ENCODE measurements at regions not wholly inside any gene's neighbourhood (a gene's known extent, or its start where the extent isn't known, plus 50 kb on each side); places are given as distances from the start of the nearest gene placed in this dataset.

DNA sequence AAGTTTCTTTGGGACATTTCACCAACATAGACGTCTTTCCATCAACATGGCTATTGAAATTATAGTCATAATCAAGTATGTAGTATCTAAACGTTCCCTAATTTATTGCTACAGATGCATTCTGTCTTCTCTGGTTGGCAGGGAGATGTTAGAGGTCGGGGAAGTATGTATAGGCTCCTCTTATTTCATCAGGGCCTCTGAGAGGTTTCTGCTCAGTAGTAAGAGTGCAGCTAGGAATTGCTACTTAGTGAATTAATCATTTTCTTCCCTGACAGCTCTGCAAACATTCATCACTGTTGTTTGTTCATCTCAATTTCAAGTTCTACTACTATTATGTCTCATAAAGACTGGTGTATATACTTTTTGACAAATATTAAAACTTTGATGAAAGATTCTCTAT, 309.7 kb upstream of the NR2F2 start:
- ATAC-seq (no peak), DNase-seq (no peak)
- intact Hi-C loops (cut with micrococcal nuclease), result no loop called here

DNA sequence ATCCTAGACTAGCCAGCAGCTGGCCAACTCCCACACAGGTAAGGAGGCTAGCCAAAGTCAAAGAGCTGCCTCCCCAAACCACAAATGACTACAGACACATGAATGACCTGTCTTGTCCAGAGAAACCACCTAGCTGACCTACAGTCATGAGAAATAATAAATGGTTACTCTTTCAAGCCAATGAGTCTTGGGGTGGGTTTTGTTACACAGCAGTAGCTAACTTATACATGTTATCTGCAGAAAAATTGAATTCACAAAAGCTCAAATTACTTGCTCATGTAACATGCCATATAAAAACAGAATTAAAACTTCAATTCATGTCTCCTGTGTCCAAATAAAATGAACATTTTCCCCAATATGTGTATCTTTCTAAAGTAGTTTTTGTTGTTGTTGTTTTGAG, 307.4 kb upstream of the NR2F2 start:
- ATAC-seq, result no peak
- intact Hi-C loops (cut with micrococcal nuclease), result no loop called here
- no peak for DNase-seq

DNA sequence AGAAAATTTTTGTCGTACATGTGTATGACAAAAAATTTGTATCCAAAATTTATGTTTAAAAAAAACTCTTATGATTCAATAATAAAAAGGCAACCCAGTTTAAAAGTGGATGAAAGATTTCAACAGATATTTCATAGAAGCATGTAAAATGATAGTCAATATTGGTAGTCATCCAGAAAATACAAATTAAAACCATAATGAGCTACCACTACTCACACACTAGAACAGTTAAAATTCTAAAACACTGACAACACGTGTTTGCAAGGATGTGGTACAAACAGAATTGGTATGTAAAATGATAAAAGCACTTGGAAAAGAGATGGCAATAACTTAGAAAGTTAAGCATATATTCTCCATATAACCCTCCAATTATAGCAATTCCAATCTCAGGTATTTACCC, 303.0 kb upstream of the NR2F2 start:
- ATAC-seq, result no peak
- no peak for DNase-seq
- intact Hi-C loops (cut with micrococcal nuclease), result no loop called here

DNA sequence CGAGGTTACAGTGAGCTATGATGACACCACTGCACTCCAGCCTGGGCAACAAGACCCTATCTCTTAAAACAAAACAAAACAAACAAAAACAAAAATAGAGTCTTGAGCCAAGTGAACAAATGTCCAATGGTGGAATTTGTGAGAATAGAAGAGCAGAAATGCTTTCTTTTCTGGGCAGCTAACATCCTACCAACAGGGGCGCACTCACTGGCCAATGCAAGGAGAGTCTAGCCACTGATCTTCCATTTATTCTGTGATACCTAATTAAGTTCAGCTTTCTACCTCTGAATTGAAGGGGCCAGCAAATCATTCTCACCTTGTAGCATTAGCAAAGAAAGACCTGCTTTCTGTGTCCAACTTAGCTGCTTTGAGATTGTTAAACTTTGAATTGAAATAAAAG, 301.9 kb upstream of the NR2F2 start:
- no peak for ATAC-seq
- DNase-seq, result no peak
- intact Hi-C loops (cut with micrococcal nuclease), result no loop called here

DNA sequence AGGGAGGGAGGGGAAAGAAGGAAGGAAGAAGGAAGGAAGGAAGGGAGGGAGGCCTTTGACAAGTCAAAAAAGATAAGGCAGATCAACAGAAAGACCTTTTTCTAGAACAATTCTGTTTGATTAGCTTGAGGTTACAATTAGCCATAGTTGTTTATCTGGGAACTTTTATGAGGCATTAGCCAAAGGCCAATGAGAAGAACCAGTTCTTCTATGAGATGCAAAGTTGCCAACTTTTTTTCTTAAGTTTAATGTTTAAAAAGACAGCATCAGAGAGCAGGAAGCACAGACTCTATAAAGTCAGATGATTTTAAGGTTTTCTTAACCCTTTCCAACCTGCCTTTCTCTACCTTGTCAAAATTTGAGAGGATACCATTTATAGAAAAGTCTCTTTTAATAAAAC, 301.3 kb upstream of the NR2F2 start:
- intact Hi-C loops (cut with micrococcal nuclease), result no loop called here
- DNase-seq, result no peak

DNA sequence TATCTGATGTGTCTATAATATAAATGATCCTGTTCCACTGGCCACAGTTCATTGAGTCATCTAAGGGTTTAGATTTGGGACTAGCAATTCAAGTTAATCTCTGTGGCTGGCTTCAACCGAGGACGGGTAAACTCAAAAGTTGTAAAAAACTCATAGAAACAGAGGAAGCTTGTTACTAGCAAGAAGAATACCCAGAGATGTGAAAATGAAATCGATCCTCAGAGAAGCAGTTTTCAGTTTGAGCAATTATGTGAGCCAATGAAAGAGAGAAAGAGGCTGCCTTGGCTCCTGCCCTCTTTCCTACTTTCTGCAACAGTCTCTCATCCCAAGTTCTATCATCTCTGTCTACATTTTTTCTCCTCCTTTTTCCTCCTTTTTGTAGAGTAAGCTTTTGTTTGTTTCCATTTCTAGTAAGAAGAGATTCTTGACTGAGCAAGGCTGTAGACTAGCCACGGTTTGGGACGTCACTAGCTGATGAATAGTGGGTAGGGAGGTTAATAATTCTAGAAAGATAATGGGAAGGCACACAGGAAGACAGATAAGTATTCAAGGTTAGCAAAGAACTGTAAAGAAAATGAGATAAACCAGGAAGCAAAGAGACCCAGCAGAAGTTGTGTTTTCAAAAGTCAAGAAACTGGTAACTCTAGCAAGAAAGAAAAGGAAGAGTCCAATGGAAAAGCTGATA, 298.9 kb upstream of the NR2F2 start:
- no peak for ATAC-seq
- DNase-seq, result no peak
- intact Hi-C loops (cut with micrococcal nuclease), result no loop called here

More for the DNA sequence above, 301.3 kb upstream of the NR2F2 start:
- ATAC-seq, result no peak

DNA sequence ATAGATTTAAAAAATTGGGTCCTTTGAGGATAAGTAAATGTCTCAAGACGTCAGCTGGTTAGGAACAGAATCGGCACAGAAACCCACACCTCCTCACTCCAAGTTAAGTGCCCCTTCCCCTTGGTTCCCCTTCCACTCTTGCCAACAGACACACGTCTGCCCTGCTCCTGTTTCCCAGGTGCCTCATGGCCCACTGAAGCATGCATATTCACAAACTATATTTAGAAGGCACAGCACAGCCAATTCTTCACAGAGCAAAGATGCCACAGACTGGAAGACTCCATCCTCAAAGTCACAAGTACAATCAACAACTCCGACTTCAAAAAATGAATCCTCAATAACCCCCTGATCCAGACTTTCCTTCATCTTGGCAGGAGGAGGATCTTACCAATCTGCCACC, 295.4 kb upstream of the NR2F2 start:
- ATAC-seq, result peak; percentile 89
- intact Hi-C loops (cut with micrococcal nuclease), result no loop called here

DNA sequence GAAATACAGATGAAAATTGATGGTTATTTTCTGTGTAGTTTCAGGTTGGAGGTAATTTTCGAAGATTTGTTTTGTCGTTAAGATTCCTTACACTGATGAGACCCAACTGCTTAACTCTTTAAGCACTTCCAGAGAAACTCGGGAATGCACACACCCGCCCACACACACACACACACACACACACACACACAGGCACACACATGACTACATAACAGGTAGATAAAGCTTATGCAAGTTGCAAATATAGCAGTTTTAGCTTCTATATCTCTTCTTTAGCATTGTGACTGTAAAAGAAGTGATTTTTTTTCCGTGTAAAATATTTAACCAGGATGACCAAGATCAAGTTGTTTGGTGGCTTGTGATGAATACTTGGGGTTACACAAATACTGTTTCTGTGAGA, 294.9 kb upstream of the NR2F2 start:
- intact Hi-C loops (cut with micrococcal nuclease), result no loop called here
- ATAC-seq (no peak), DNase-seq (no peak)

More for the DNA sequence above, 295.4 kb upstream of the NR2F2 start:
- no peak for DNase-seq

DNA sequence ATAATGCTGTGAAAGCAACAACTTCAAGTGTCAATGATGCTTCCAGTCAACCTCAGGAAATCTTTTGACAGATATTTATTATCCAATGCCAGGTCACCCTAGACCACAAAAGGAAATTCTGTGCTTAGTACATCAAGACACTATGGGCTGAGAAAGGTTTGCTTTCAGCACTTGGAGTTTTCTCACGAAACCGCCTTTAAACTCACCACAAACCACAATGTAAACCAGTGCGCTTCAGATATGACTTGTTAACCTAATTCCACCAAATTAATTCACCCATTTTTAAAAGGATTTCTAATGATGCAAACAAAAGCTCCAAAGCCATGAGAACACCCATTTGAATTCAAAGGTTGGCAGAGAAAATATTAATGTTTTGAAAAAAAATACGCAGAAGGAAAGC, 292.9 kb upstream of the NR2F2 start:
- no peak for DNase-seq
- no peak for ATAC-seq
- intact Hi-C loops (cut with micrococcal nuclease), result no loop called here

DNA sequence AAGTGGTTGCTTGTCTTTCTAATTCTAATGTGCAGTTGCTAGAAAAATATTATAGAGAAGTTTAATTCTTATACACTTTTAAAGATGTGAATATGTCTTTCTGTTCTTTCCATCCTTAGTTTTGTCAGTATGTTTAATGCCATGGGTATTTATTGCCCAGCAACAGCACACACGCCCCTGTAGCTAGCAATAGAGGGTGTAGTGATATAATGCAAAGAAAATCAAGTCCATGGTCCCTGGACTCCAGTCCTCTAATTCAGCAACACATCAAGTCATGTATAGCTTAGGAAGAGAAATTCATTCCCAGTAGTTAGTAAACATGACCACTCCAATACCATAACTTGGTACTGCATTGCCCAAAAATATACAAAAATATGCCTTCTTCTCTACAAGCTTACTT, 292.4 kb upstream of the NR2F2 start:
- no peak for DNase-seq
- ATAC-seq, result no peak
- intact Hi-C loops (cut with micrococcal nuclease), result no loop called here

DNA sequence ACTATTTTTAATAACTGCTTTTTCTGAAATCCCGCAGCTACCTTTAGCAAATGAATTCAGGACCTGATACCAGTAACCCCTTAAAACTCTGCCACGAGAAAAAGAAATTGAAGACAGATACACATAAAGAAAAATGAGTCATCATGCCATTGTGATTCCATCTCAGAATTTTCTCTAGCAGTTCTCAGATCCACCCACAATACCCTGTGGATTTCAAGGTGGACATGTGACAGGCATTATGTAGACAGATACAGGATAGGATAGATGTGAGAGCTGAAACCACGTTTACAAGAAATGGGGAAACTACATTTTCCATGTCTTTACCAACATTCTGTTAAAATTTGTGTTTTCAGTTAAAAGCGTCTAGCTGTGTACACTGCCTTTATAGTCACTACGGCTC, 291.9 kb upstream of the NR2F2 start:
- DNase-seq, result no peak
- intact Hi-C loops (cut with micrococcal nuclease), result no loop called here
- no peak for ATAC-seq

DNA sequence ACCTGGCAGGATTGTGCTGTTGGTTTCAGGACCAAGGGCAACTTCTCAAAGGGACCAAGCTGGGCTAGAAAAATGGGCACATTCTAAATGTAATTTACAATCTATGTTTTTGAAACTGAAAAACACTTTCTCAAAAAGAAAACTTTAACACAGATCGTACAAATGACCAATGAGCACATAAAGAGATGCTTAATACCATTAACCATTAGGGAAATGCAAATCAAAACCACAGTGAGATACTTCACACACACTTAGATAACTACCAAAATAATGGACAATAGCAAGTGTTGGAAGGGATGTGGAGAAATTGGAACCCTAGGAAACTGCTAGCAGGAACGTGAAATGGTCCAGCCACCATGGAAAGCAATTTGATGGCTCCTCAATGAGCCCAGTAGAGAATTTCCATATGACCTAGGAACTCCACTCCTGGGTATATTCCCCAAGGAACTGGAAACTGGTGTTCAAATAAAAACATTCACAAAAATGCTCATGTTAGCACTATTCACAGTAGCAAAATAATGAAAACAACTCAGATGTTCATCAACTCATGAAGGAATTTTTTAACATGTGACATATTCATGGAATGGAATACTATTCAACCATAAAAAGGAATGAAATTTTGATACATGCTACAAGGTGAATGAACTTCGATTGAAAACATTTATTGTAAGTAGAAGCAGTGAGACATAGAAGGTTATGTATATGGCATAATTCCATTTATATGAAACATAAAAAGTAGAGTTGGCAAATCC, 288.3 kb upstream of the NR2F2 start:
- no peak for ATAC-seq
- intact Hi-C loops (cut with micrococcal nuclease), result no loop called here

DNA sequence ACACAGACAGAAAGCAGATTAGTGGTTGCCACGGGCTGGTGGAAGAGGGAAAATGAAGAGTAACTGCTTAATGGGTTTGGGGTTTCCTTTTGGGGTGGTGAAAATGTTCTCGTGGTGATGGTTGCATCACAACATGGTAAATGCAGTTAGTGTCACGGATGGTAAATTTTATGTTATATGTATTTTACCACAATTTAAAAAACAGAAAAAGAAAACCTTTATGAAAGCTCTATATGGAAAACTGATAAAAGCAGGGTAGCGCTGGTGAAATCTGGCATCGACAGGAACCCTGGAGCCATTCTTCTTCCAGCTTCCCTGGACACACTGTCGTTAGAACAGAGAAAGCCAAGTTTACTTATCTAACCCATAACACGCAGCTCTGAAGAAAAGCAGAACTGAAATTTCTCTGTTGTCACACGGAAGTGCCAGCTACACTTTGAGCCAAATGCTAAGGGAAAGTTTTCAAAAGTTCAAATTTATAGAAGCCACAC, 287.7 kb upstream of the NR2F2 start:
- ATAC-seq (peak; percentile 57), DNase-seq (no peak)
- intact Hi-C loops (cut with micrococcal nuclease), result no loop called here

More for the DNA sequence above, 288.3 kb upstream of the NR2F2 start:
- no peak for DNase-seq

DNA sequence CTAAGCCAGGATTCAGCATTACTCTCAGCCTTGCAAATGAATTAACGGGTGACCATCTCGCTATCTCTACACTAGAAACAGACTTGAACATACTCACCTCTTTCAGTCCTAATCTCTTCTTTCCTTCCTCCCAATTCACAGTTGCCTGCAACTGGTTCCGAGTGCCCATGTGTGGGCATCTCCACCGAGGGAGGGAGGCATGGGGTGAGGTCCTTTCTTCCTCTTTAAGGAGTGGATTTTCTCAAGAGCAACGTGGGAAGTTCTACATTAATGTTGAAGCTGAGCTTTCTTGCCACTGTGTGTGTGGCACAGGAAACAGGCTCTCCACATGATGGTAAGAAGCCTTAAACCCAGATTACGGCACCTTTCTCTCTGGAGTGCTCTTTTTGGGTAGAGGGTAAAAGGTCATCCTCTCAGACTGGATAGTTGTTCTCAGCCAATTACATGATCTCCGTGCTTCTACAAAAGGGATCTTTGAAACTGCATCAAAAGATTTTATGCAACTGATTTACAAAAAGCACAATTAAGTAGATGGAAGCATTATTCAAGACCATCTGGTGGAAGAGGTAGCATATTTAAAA, 286.8 kb upstream of the NR2F2 start:
- ATAC-seq (no peak), DNase-seq (no peak)
- intact Hi-C loops (cut with micrococcal nuclease), result no loop called here

DNA sequence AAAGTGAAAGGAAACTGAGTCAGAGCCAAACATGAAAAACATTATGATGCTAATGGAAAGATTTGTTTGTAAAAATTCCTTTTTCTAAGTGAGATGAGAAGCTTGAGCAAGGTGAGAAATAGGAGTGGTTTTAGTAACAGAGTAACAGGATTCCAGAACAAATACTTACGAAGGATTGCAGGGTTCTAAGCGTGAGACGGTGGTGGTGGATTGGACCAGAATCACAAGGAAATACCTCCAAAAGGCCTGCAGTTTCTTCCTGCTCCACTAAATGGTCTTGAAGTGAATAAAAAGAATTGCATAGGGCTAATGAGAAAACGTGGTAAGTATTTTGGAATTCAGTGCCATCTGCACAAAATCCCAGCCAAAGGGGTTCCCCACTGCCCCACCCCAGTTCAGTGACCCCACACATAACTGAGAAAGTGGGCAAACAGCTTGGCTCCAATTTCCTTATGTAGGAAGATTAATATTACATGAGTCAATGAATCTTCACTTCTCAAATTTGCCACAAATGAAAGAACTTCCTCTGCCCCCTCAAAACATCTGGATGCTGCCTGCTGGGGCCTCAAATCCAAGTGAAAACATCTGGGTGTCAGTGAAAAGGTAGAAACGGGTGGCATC, 283.8 kb upstream of the NR2F2 start:
- intact Hi-C loops (cut with micrococcal nuclease), result no loop called here
- DNase-seq (no peak), ATAC-seq (no peak)

DNA sequence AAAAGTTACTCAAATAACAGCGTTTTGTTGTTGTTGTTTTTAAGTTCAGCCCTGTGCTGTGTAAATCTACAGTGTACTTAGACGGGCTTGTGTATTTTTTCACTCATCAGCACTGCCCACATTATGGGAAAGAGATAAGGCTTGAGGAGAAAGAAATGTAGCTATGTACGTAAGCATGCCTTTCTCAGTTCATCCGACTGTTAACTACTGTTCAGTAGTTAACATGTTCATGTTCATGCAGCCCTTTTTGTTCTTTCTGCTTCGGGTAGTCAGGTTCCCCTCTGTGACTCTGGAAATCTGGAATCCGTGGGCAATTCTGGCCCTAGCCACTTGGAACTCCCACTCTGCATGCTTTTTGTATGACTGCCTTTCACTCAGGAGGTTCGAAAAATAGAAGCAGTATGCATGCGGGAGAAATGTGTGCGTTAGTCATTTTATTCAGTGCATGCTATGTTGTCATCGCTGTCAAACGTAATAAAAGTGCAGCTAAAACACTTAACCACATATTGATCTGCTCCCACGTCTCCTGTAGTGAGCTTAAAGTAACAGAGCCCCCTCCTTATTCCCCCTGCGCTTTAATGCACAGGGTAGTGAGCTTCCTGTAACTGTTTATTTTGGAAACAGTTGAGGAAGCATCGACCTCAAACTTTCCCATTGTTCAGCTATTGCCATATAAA, 283.1 kb upstream of the NR2F2 start:
- intact Hi-C loops (cut with micrococcal nuclease), result no loop called here
- no peak for DNase-seq
- peak; percentile 61 for ATAC-seq

DNA sequence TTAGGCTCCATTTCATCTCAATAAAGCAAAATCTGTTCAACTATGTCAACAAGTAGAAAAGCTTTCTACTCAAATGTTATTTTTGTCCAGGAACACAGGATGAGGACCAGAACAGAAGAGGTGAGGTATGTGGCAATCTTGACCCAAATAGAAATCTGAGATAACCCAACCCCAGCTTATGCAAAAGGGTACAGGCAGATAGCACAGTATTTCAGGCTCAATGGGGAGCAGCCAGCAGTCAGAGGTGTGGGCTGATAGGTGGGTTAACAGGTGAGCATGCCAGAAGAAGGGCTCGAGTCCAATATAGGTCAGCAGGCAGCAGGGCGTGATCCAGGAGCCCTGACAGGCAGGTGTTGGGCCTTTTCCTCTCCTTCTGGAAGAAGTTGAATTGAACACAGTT, 281.2 kb upstream of the NR2F2 start:
- ATAC-seq (peak; percentile 32), DNase-seq (peak; percentile 26)
- intact Hi-C loops (cut with micrococcal nuclease), result no loop called here

DNA sequence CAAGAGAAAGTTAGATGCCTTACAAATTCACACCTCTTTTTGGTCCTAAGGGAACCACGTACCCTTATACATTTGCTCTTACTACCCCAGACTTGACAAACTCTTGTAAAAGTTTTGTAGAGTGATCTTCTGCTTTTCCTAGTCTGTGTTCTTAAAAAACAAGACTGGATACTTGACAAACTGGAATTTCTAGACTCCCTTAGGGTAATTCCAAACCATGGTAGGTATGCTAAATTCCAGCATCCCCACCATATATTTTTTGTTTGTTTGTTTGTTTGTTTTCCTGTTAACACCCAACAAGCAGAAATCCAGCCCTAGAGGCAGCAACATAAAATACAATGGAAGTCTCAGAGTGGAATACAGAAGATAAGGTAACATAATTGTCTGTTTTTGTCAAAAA, 280.7 kb upstream of the NR2F2 start:
- no peak for ATAC-seq
- no peak for DNase-seq
- intact Hi-C loops (cut with micrococcal nuclease), result no loop called here

DNA sequence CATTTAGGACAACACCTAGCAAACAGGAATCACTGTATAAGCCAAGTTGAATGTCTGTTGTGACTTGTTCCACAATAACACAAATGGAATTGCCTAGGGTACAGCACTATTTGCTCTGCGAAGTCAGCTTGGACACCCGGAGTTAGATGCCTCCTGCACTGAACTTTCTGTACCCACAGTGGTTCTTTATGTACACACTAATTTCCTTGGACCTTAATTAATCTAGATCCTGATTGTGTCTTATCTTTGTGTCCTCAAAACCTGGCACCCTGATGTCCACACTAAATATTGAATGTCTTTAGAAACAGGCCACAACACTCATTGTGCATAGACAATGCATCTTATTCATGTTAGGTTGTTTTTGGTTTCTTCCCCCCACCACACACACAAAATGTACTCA, 278.9 kb upstream of the NR2F2 start:
- intact Hi-C loops (cut with micrococcal nuclease), result no loop called here
- no peak for ATAC-seq
- no peak for DNase-seq

DNA sequence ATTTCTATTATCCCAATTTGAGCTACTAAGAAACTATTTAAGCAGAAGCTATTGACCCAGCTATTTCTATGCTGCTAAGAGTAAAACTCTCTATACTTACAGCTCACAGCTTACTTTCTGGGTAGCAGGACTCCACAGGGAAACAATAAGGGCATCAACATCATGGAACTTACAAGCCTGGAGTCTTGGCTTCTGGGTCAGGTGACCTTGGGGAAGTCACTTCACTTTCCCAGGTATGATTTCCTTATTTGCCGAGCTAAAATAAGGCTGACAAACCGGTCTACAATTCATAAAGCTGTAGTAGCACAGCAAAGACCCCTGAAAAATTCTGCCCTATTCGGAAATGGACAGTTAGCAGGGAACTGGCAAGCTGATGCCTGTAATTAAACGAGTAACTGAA, 278.3 kb upstream of the NR2F2 start:
- DNase-seq, result no peak
- ATAC-seq, result no peak
- intact Hi-C loops (cut with micrococcal nuclease), result no loop called here
